Endodermal cell (in vitro differentiated cells): ENCODE measurements at regions not wholly inside any gene's neighbourhood (a gene's known extent, or its start where the extent isn't known, plus 50 kb on each side); places are given as distances from the start of the nearest gene placed in this dataset.

Experiments
- DNase-seq: peaks from one replicate; pipeline ENCODE4 v3.0.0-alpha.2; 2017
- H3K27ac ChIP-seq: 2 replicates; pipeline ENCODE4 v1.5.1; 2013; ENCODE audit warnings: mild to moderate bottlenecking, low read depth, low read length, moderate library complexity
- H3K27me3 ChIP-seq: 2 replicates; pipeline ENCODE4 v1.6.1; 2013; ENCODE audit warnings: mild to moderate bottlenecking, low read length, moderate library complexity; ENCODE audit not compliant: insufficient read depth, control insufficient read depth, poor library complexity, severe bottlenecking
- H3K36me3 ChIP-seq: 2 replicates; pipeline ENCODE4 v1.7.0; 2013; ENCODE audit warnings: mild to moderate bottlenecking, low read length, moderate library complexity; ENCODE audit not compliant: control insufficient read depth, insufficient read depth
- H3K4me1 ChIP-seq: one replicate; pipeline ENCODE4 v1.7.0; 2013; ENCODE audit warnings: low read length; ENCODE audit not compliant: control insufficient read depth, insufficient read depth
- H3K4me3 ChIP-seq: 2 replicates; pipeline ENCODE4 v1.5.1; 2013; ENCODE audit warnings: mild to moderate bottlenecking, low read length, moderate library complexity
- H3K9ac ChIP-seq: 2 replicates; pipeline ENCODE4 v1.6.1; 2013; ENCODE audit warnings: mild to moderate bottlenecking, low read length, moderate library complexity; ENCODE audit not compliant: poor library complexity, severe bottlenecking; ENCODE audit errors: extremely low read depth
- H3K9me3 ChIP-seq: 2 replicates; pipeline ENCODE4 v1.6.1; 2013; ENCODE audit warnings: mild to moderate bottlenecking, low read length, moderate library complexity; ENCODE audit not compliant: control insufficient read depth
- H3K27ac Mint-ChIP-seq: 2 replicates; pipeline ENCODE4 v1.8.0; 2020; ENCODE audit warnings: mixed read lengths
- H3K27me3 Mint-ChIP-seq: 2 replicates; pipeline ENCODE4 v1.8.0; 2021; ENCODE audit warnings: mild to moderate bottlenecking, mixed read lengths; ENCODE audit not compliant: insufficient read depth
- H3K36me3 Mint-ChIP-seq: 2 replicates; pipeline ENCODE4 v1.8.0; 2020; ENCODE audit warnings: low read depth, mixed read lengths
- H3K4me1 Mint-ChIP-seq: 2 replicates; pipeline ENCODE4 v1.8.0; 2020; ENCODE audit warnings: mixed read lengths
- H3K4me3 Mint-ChIP-seq: 2 replicates; pipeline ENCODE4 v1.8.0; 2020; ENCODE audit warnings: mild to moderate bottlenecking, moderate library complexity, mixed read lengths
- H3K9me3 Mint-ChIP-seq: 2 replicates; pipeline ENCODE4 v1.8.0; 2020; ENCODE audit warnings: mild to moderate bottlenecking, mixed read lengths
- CTCF ChIP-seq: fragments of 200-600 bp; sonication (generic); conservative IDR thresholded peaks from 2 replicates; pipeline ENCODE4 v1.5.0; 2021; ENCODE audit warnings: antibody characterized with exemption, mild to moderate bottlenecking
- WGBS, 2 experiments: methylation state at CpG; one replicate each; pipeline versions ENCODE4 v1.1.5 to v1.1.7; 2013; ENCODE audit warnings: missing lambda C conversion rate in 2 of 2, mixed read lengths in 1 of 2; ENCODE audit not compliant: insufficient coverage in 1 of 2, insufficient read length in 1 of 2; 5-methylcytosine and 5-hydroxymethylcytosine counted together

- H3K36me3 ChIP-seq: no peaks in the 10 kb centered on the region
- Mint-ChIP-seq H3K27me3 (peaks cover 3% of the 10 kb centered on the region), H3K4me3 (no peak overlapping the region), H3K27ac (no peak overlapping the region), H3K4me1 (peaks cover 2% of the 10 kb centered on the region), H3K36me3 (no peaks in the 10 kb centered on the region), H3K9me3 (no peaks in the 10 kb centered on the region)
- peaks cover 7% of the 10 kb centered on the region for H3K27me3 ChIP-seq
- H3K4me3 ChIP-seq: no peak overlapping the region
- no peaks in the 10 kb centered on the region for H3K4me1 ChIP-seq
- no peak overlapping the region for H3K9ac ChIP-seq
- 67 to 77% methylated on average over 2 to 3 of the region's 3 CpGs for WGBS, 2 experiments
- no peak for TF ChIP-seq CTCF
- H3K9me3 ChIP-seq: no peaks in the 10 kb centered on the region
- H3K27ac ChIP-seq: no peak overlapping the region
- DNase-seq: no peak
These were observed 123.0 kb downstream of the FAM43A start for GRCh38 chr3:194808640-194809097.

- peaks cover 2% of the 10 kb centered on the region for H3K4me1 Mint-ChIP-seq
- DNase-seq: peak; percentile 14
- no peak overlapping the region for H3K4me3 ChIP-seq
- H3K4me1 ChIP-seq: no peaks in the 10 kb centered on the region
- no peak for TF ChIP-seq CTCF
- H3K27ac ChIP-seq: no peak overlapping the region
- H3K9ac ChIP-seq: no peak overlapping the region
- H3K9me3 Mint-ChIP-seq: no peaks in the 10 kb centered on the region
- H3K27me3 Mint-ChIP-seq: no peaks in the 10 kb centered on the region
- H3K36me3 ChIP-seq: no peaks in the 10 kb centered on the region
- peaks cover 3% of the 10 kb centered on the region for H3K27me3 ChIP-seq
- no peak overlapping the region for H3K4me3 Mint-ChIP-seq
- no peaks in the 10 kb centered on the region for H3K9me3 ChIP-seq
- no peak overlapping the region for H3K27ac Mint-ChIP-seq
- H3K36me3 Mint-ChIP-seq: no peaks in the 10 kb centered on the region
- WGBS, 2 experiments: 89 to 92% methylated on average over 6 of the region's 6 CpGs
These were observed 123.7 kb downstream of the FAM43A start for GRCh38 chr3:194809382-194809781.

- no peaks in the 10 kb centered on the region for H3K27me3 Mint-ChIP-seq
These were observed 124.4 kb downstream of the FAM43A start for GRCh38 chr3:194810076-194810475.

More at GRCh38 chr3:194810076-194810475, 124.4 kb downstream of the FAM43A start:
- H3K9ac ChIP-seq: no peak overlapping the region
- TF ChIP-seq CTCF: no peak
- H3K4me3 ChIP-seq: no peak overlapping the region
- Mint-ChIP-seq H3K36me3 (no peaks in the 10 kb centered on the region), H3K27ac (no peak overlapping the region), H3K4me3 (no peak overlapping the region), H3K4me1 (peaks cover 2% of the 10 kb centered on the region), H3K9me3 (no peaks in the 10 kb centered on the region)
- H3K27ac ChIP-seq: no peak overlapping the region
- no peaks in the 10 kb centered on the region for H3K27me3 ChIP-seq
- H3K36me3 ChIP-seq: no peaks in the 10 kb centered on the region
- H3K4me1 ChIP-seq: no peaks in the 10 kb centered on the region
- no peaks in the 10 kb centered on the region for H3K9me3 ChIP-seq
- WGBS, 2 experiments: 82 to 95% methylated on average over 3 to 4 of the region's 4 CpGs
- DNase-seq: peak; percentile 16
